Tongue (tissue), 1 donor: ENCODE measurements at regions not wholly inside any gene's neighbourhood (a gene's known extent, or its start where the extent isn't known, plus 50 kb on each side); places are given as distances from the start of the nearest gene placed in this dataset.
A peak's percentile ranks its signal among the peaks of the same experiment; 100 is the strongest.

Experiments used
- DNase-seq: peaks from one replicate; pipeline ENCODE4 v3.0.0-alpha.2; 2015

GRCh38 chr1:79660129-79660528 lies 653.6 kb upstream of the ADGRL4 start:
- DNase-seq, result no peak

- peak; percentile 80 for DNase-seq
These were observed 651.6 kb upstream of the ADGRL4 start for GRCh38 chr1:79657951-79658658.

- no peak for DNase-seq
These were observed 649.3 kb upstream of the ADGRL4 start for GRCh38 chr1:79655876-79656275.

GRCh38 chr1:79652426-79652825 lies 645.9 kb upstream of the ADGRL4 start:
- no peak for DNase-seq

GRCh38 chr1:79648126-79648525 lies 641.6 kb upstream of the ADGRL4 start:
- DNase-seq, result no peak

GRCh38 chr1:79646880-79647279 lies 640.4 kb upstream of the ADGRL4 start:
- peak; percentile 20 for DNase-seq

- no peak for DNase-seq
These were observed 631.9 kb upstream of the ADGRL4 start for GRCh38 chr1:79638382-79638781.

GRCh38 chr1:79633456-79633855 lies 626.9 kb upstream of the ADGRL4 start:
- no peak for DNase-seq

- DNase-seq, result no peak
These were observed 622.9 kb upstream of the ADGRL4 start for GRCh38 chr1:79629414-79629813.

GRCh38 chr1:79617777-79618176 lies 611.2 kb upstream of the ADGRL4 start:
- DNase-seq, result no peak

GRCh38 chr1:79614762-79615161 lies 608.2 kb upstream of the ADGRL4 start:
- DNase-seq, result no peak

- DNase-seq, result no peak
These were observed 607.6 kb upstream of the ADGRL4 start for GRCh38 chr1:79614106-79614505.

GRCh38 chr1:79613046-79613445 lies 606.5 kb upstream of the ADGRL4 start:
- DNase-seq, result peak; percentile 5

GRCh38 chr1:79604490-79605198 lies 598.1 kb upstream of the ADGRL4 start:
- no peak for DNase-seq

GRCh38 chr1:79603843-79604242 lies 597.3 kb upstream of the ADGRL4 start:
- no peak for DNase-seq

- no peak for DNase-seq
These were observed 592.7 kb upstream of the ADGRL4 start for GRCh38 chr1:79599257-79599656.

GRCh38 chr1:79595931-79596330 lies 589.4 kb upstream of the ADGRL4 start:
- no peak for DNase-seq

GRCh38 chr1:79594121-79594698 lies 587.7 kb upstream of the ADGRL4 start:
- no peak for DNase-seq

- DNase-seq, result no peak
These were observed 586.2 kb upstream of the ADGRL4 start for GRCh38 chr1:79592707-79593106.

GRCh38 chr1:79588719-79589118 lies 582.2 kb upstream of the ADGRL4 start:
- no peak for DNase-seq

- peak; percentile 10 for DNase-seq
These were observed 580.7 kb upstream of the ADGRL4 start for GRCh38 chr1:79587229-79587628.

- DNase-seq, result peak; percentile 2
These were observed 579.3 kb upstream of the ADGRL4 start for GRCh38 chr1:79585801-79586200.

GRCh38 chr1:79575424-79575823 lies 568.9 kb upstream of the ADGRL4 start:
- no peak for DNase-seq

- DNase-seq, result peak; percentile 8
These were observed 561.9 kb upstream of the ADGRL4 start for GRCh38 chr1:79568411-79568810.
